GDM1 (cell line): ENCODE measurements at regions not wholly inside any gene's neighbourhood (a gene's known extent, or its start where the extent isn't known, plus 50 kb on each side); places are given as distances from the start of the nearest gene placed in this dataset.
A peak's percentile ranks its signal among the peaks of the same experiment; 100 is the strongest.

Source experiments
- DNase-seq: peaks from one replicate; lab custom pipeline; 2025; lab: John Stamatoyannopoulos, UW

GRCh38 chr11:37512156-37512780 is 914.2 kb upstream of the RAG2 start:
- DNase-seq, result no peak

GRCh38 chr11:37511425-37511933 is 913.4 kb upstream of the RAG2 start:
- DNase-seq, result no peak

GRCh38 chr11:37509506-37509905 is 911.5 kb upstream of the RAG2 start:
- no peak for DNase-seq

- no peak for DNase-seq
These were observed 908.5 kb upstream of the RAG2 start for GRCh38 chr11:37506531-37506930.

GRCh38 chr11:37505406-37505805 is 907.4 kb upstream of the RAG2 start:
- DNase-seq, result no peak

- DNase-seq, result no peak
These were observed 906.9 kb upstream of the RAG2 start for GRCh38 chr11:37504921-37505320.

- no peak for DNase-seq
These were observed 906.1 kb upstream of the RAG2 start for GRCh38 chr11:37504060-37504611.

- no peak for DNase-seq
These were observed 905.5 kb upstream of the RAG2 start for GRCh38 chr11:37503411-37504059.

GRCh38 chr11:37502202-37502601 is 904.2 kb upstream of the RAG2 start:
- DNase-seq, result no peak

- DNase-seq, result no peak
These were observed 902.4 kb upstream of the RAG2 start for GRCh38 chr11:37500425-37500824.

- DNase-seq, result no peak
These were observed 899.3 kb upstream of the RAG2 start for GRCh38 chr11:37497326-37497725.

GRCh38 chr11:37496201-37496600 is 898.2 kb upstream of the RAG2 start:
- no peak for DNase-seq

- no peak for DNase-seq
These were observed 886.3 kb upstream of the RAG2 start for GRCh38 chr11:37484298-37484697.

GRCh38 chr11:37483761-37484160 is 885.7 kb upstream of the RAG2 start:
- DNase-seq, result no peak

GRCh38 chr11:37474889-37475288 is 876.9 kb upstream of the RAG2 start:
- DNase-seq, result no peak

GRCh38 chr11:37468344-37468743 is 870.3 kb upstream of the RAG2 start:
- no peak for DNase-seq

- DNase-seq, result no peak
These were observed 867.2 kb upstream of the RAG2 start for GRCh38 chr11:37465221-37465620.

GRCh38 chr11:37459456-37459855 is 861.4 kb upstream of the RAG2 start:
- no peak for DNase-seq

GRCh38 chr11:37456746-37457145 is 858.7 kb upstream of the RAG2 start:
- no peak for DNase-seq

- DNase-seq, result no peak
These were observed 853.9 kb upstream of the RAG2 start for GRCh38 chr11:37451903-37452302.

- peak; percentile 27 for DNase-seq
These were observed 852.6 kb upstream of the RAG2 start for GRCh38 chr11:37450613-37451012.

GRCh38 chr11:37449146-37449545 is 851.1 kb upstream of the RAG2 start:
- DNase-seq, result peak; percentile 0

GRCh38 chr11:37442576-37442975 is 844.5 kb upstream of the RAG2 start:
- no peak for DNase-seq
